HCT116 (cell line): ENCODE measurements at regions not wholly inside any gene's neighbourhood (a gene's known extent, or its start where the extent isn't known, plus 50 kb on each side); places are given as distances from the start of the nearest gene placed in this dataset.

Experiments
- ATAC-seq: fragments of 200-7000 bp; cut with Tn5 transposase; 2 replicates; pipeline ENCODE4 v1.9.1; 2020; ENCODE audit warnings: mild to moderate bottlenecking, moderate library complexity
- BruUV-seq: library from RNA; stranded (reverse); fragments of 400-500 nt; replicated peaks from 2 replicates; lab custom pipeline; 2021; lab: Mats Ljungman, UMichigan
- CTCF ChIA-PET: fragments of 300-600 bp; sonication (Branson Sonifier 250); formaldehyde crosslinking; loops from one replicate; lab custom pipeline; 2021; ENCODE audit warnings: antibody characterized with exemption; lab: Charles Lee
- POLR2A ChIA-PET: fragments of 300-600, 350-600 bp; sonication (Branson Sonifier 250); formaldehyde crosslinking; loops from one replicate; lab custom pipeline; 2021; ENCODE audit warnings: antibody characterized with exemption; lab: Charles Lee
- RAD21 ChIA-PET, 2 experiments: fragments of 300-600 bp; sonication (Branson Sonifier 250); formaldehyde crosslinking; loops; one replicate each; lab custom pipeline; 2023; ENCODE audit warnings: low total read pairs in 2 of 2; ENCODE audit not compliant: uncharacterized antibody in 2 of 2, unreplicated experiment in 2 of 2, low non-redundant PET in 1 of 2; lab: Charles Lee
- DNase-seq: peaks from one replicate; pipeline ENCODE4 v3.0.0-alpha.2; 2010; ENCODE audit warnings: low read depth, low spot score
- H2AFZ ChIP-seq: fragments of 200-600 bp; shearing (Covaris generic), sonication (generic); 2 replicates; pipeline ENCODE4 v1.6.1; 2017; ENCODE audit warnings: low read depth, mixed run types, mixed read lengths, antibody characterized with exemption, low read length; ENCODE audit not compliant: poor library complexity, severe bottlenecking
- H3K27ac ChIP-seq: 2 replicates; pipeline ENCODE4 v1.5.1; 2012; ENCODE audit warnings: low read depth, low read length
- H3K27me3 ChIP-seq: fragments of 200-600 bp; sonication (generic); 2 replicates; pipeline ENCODE4 v1.6.1; 2016; ENCODE audit warnings: mixed run types, low read length, mixed read lengths; ENCODE audit not compliant: insufficient read depth
- H3K36me3 ChIP-seq, 2 experiments: fragments of 200-500 bp in 1 of 2; fragments of 200-600 bp in 1 of 2; sonication (Bioruptor generic) in 1 of 2; sonication (generic) in 1 of 2; 2 replicates each; pipeline versions ENCODE4 v1.5.1 to v1.6.1; 2014 to 2016; ENCODE audit warnings: low read length in 2 of 2, inconsistent platforms in 1 of 2, mixed read lengths in 1 of 2, mixed run types in 1 of 2; ENCODE audit not compliant: insufficient read depth in 2 of 2, control insufficient read depth in 1 of 2
- H3K4me1 ChIP-seq, 2 experiments: fragments of 200-600 bp in 1 of 2; sonication (generic) in 1 of 2; 2 replicates each; pipeline versions ENCODE4 v1.5.1 to v1.6.1; 2012 to 2017; ENCODE audit warnings: low read length in 2 of 2, inconsistent platforms in 1 of 2, mild to moderate bottlenecking in 1 of 2, mixed read lengths in 1 of 2, mixed run types in 1 of 2, moderate library complexity in 1 of 2; ENCODE audit not compliant: insufficient read depth in 2 of 2, control insufficient read depth in 1 of 2
- H3K4me2 ChIP-seq: fragments of 200-600 bp; sonication (generic); 2 replicates; pipeline ENCODE4 v1.6.1; 2017; ENCODE audit warnings: mixed run types, low read length, mixed read lengths
- H3K4me3 ChIP-seq, 2 experiments: fragments of 200-600 bp in 1 of 2; sonication (generic) in 1 of 2; replicated peaks in 1 of 2; 2 replicates each; pipeline ENCODE4 v1.5.1; 2011 to 2016; ENCODE audit warnings: low read length in 2 of 2, control low read depth in 1 of 2, low read depth in 1 of 2, mild to moderate bottlenecking in 1 of 2, mixed read lengths in 1 of 2, mixed run types in 1 of 2
- H3K79me2 ChIP-seq: fragments of 200-600 bp; sonication (generic); 2 replicates; pipeline ENCODE4 v1.6.1; 2017; ENCODE audit warnings: mild to moderate bottlenecking, mixed run types, low read length, moderate library complexity, mixed read lengths; ENCODE audit not compliant: insufficient read depth
- H3K9ac ChIP-seq: fragments of 200-600 bp; sonication (generic); 2 replicates; pipeline ENCODE4 v1.6.1; 2016; ENCODE audit warnings: low read length, mixed read lengths
- H3K9me2 ChIP-seq: fragments of 200-600 bp; sonication (generic), shearing (Covaris generic); 2 replicates; pipeline ENCODE4 v1.6.1; 2017; ENCODE audit warnings: mixed run types, mild to moderate bottlenecking, moderate library complexity; ENCODE audit not compliant: insufficient read depth
- H3K9me3 ChIP-seq, 2 experiments: fragments of 200-500 bp in 1 of 2; fragments of 200-600 bp in 1 of 2; sonication (Bioruptor generic) in 1 of 2; sonication (generic) in 1 of 2; 2 replicates each; pipeline ENCODE4 v1.6.1; 2014 to 2017; ENCODE audit warnings: low read length in 2 of 2, mixed read lengths in 2 of 2, inconsistent platforms in 1 of 2, low read depth in 1 of 2, mild to moderate bottlenecking in 1 of 2, mixed run types in 1 of 2, moderate library complexity in 1 of 2; ENCODE audit not compliant: control insufficient read depth in 1 of 2, insufficient read depth in 1 of 2
- H4K20me1 ChIP-seq: fragments of 200-600 bp; sonication (generic), shearing (Covaris generic); 2 replicates; pipeline ENCODE4 v1.6.1; 2017; ENCODE audit warnings: mixed run types, mild to moderate bottlenecking, moderate library complexity; ENCODE audit not compliant: insufficient read depth
- CTCF ChIP-seq, 3 experiments: fragments of 200-600 bp in 1 of 3; sonication (generic) in 1 of 3; IDR thresholded peaks in 2 of 3; conservative IDR thresholded peaks in 1 of 3; 2 replicates each; pipeline ENCODE4 v1.5.1; 2012 to 2017; ENCODE audit warnings: low read depth in 2 of 3, low read length in 2 of 3, antibody characterized with exemption in 1 of 3, borderline replicate concordance in 1 of 3, control low read depth in 1 of 3, mild to moderate bottlenecking in 1 of 3, mixed read lengths in 1 of 3, mixed run types in 1 of 3, moderate library complexity in 1 of 3; ENCODE audit not compliant: insufficient read depth in 1 of 3
- ELF1 ChIP-seq: IDR thresholded peaks from 2 replicates; pipeline ENCODE4 v1.6.1; 2012; ENCODE audit warnings: low read depth, borderline replicate concordance
- EZH2 ChIP-seq: fragments of 200-600 bp; sonication (generic); IDR thresholded peaks from 2 replicates; pipeline ENCODE4 v1.6.1; 2017; ENCODE audit warnings: antibody characterized with exemption, mixed run types
- EZH2phosphoT487 ChIP-seq: fragments of 200-600 bp; IDR thresholded peaks from 2 replicates; pipeline ENCODE4 v1.6.1; 2018; ENCODE audit warnings: antibody characterized with exemption, borderline replicate concordance
- FOSL1 ChIP-seq: IDR thresholded peaks from 2 replicates; pipeline ENCODE4 v1.6.1; 2012; ENCODE audit warnings: low read depth
- JUND ChIP-seq: IDR thresholded peaks from 2 replicates; pipeline ENCODE4 v1.6.1; 2012
- POLR2A ChIP-seq: IDR thresholded peaks from 2 replicates; pipeline ENCODE4 v1.7.0; 2011; ENCODE audit warnings: borderline replicate concordance; ENCODE audit not compliant: insufficient read depth, insufficient read length; ENCODE audit errors: extremely low read depth
- POLR2AphosphoS5 ChIP-seq: IDR thresholded peaks from 2 replicates; pipeline ENCODE4 v1.6.1; 2011; ENCODE audit warnings: mild to moderate bottlenecking, low read depth, low read length, moderate library complexity
- RAD21 ChIP-seq: IDR thresholded peaks from 2 replicates; pipeline ENCODE4 v1.6.1; 2012; ENCODE audit warnings: low read depth, mild to moderate bottlenecking
- SIN3A ChIP-seq: IDR thresholded peaks from 2 replicates; pipeline ENCODE4 v1.6.1; 2012; ENCODE audit warnings: low read depth
- SP1 ChIP-seq: IDR thresholded peaks from 2 replicates; pipeline ENCODE4 v1.6.1; 2012; ENCODE audit warnings: low read depth
- TCF7L2 ChIP-seq: IDR thresholded peaks from 2 replicates; pipeline ENCODE4 v1.7.0; 2011; ENCODE audit warnings: borderline replicate concordance, inconsistent platforms; ENCODE audit not compliant: insufficient read depth, insufficient read length; ENCODE audit errors: extremely low read depth
- YY1 ChIP-seq: IDR thresholded peaks from 2 replicates; pipeline ENCODE4 v1.6.1; 2011; ENCODE audit warnings: low read length, low read depth, moderate library complexity, mild to moderate bottlenecking; ENCODE audit not compliant: insufficient replicate concordance; ENCODE audit errors: extremely low read depth
- ZBTB33 ChIP-seq: IDR thresholded peaks from 2 replicates; pipeline ENCODE4 v1.6.1; 2011; ENCODE audit warnings: mild to moderate bottlenecking, low read length, moderate library complexity; ENCODE audit not compliant: insufficient replicate concordance; ENCODE audit errors: extremely low read depth
- ZFX ChIP-seq: fragments of 450-650 bp; IDR thresholded peaks from 2 replicates; pipeline ENCODE4 v1.6.1; 2017
- intact Hi-C: fragments of 100-400 bp; cut with micrococcal nuclease; formaldehyde crosslinking; loops from 2 replicates; pipeline ENCODE4 v1.10.0; 2022
- TF ChIP-seq, protein P1 (sequence below): IDR thresholded peaks from 2 replicates; pipeline ENCODE4 v1.6.1; 2012

- no peaks in the 10 kb centered on the region for H3K4me1 ChIP-seq
- no peak overlapping the region for H3K4me2 ChIP-seq
- no TSS peak for BruUV-seq
- POLR2A ChIA-PET: no interaction called here
- TF ChIP-seq POLR2AphosphoS5: no peak
- TF ChIP-seq RAD21: no peak
- TF ChIP-seq JUND: no peak
- no peak for TF ChIP-seq CTCF (IDR thresholded peaks at IDR 0.05 in 2 of 3, conservative IDR thresholded peaks at IDR 0.05 in 1 of 3; ENCODE audit: borderline replicate concordance in 1 of 3, insufficient read depth in 1 of 3, low read depth in 2 of 3, low read length in 2 of 3)
- TF ChIP-seq SIN3A: no peak
- TF ChIP-seq, protein P1, sequence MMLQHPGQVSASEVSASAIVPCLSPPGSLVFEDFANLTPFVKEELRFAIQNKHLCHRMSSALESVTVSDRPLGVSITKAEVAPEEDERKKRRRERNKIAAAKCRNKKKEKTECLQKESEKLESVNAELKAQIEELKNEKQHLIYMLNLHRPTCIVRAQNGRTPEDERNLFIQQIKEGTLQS: no peak
- no peak for TF ChIP-seq FOSL1
- no peak for TF ChIP-seq ZFX
- no peak for TF ChIP-seq TCF7L2
- TF ChIP-seq SP1: no peak
- no peak for TF ChIP-seq EZH2
- no peak for TF ChIP-seq EZH2phosphoT487
- TF ChIP-seq POLR2A: no peak
- TF ChIP-seq YY1: no peak
- no peak for TF ChIP-seq ZBTB33
- no peak for TF ChIP-seq ELF1
- CTCF ChIA-PET: no interaction called here
- no peaks in the 10 kb centered on the region for H3K9me2 ChIP-seq
- no peak for DNase-seq
- H3K27ac ChIP-seq: no peak overlapping the region
- no peaks in the 10 kb centered on the region for H4K20me1 ChIP-seq
- no peak overlapping the region for H2AFZ ChIP-seq
- H3K9ac ChIP-seq: no peak overlapping the region
- intact Hi-C loops: no loop called here
- H3K27me3 ChIP-seq: no peaks in the 10 kb centered on the region
- RAD21 ChIA-PET: no interaction called here
- no peak overlapping the region for H3K4me3 ChIP-seq
- no peaks in the 10 kb centered on the region for H3K36me3 ChIP-seq
- no peaks in the 10 kb centered on the region for H3K9me3 ChIP-seq
- no peaks in the 10 kb centered on the region for H3K79me2 ChIP-seq
- no peak for ATAC-seq
Observed at GRCh38 chr5:143638654-143639053, 173.3 kb upstream of the HMHB1 start.
